GM23338 (cell line): ENCODE measurements at regions not wholly inside any gene's neighbourhood (a gene's known extent, or its start where the extent isn't known, plus 50 kb on each side); places are given as distances from the start of the nearest gene placed in this dataset.

Experiments used
- CREB1 ChIP-seq: fragments of 250-450 bp; sonication (Bioruptor Pico); IDR thresholded peaks from 2 replicates; pipeline ENCODE4 v1.5.0; 2020; ENCODE audit warnings: low read depth, mild to moderate bottlenecking, moderate library complexity
- EZH2phosphoT487 ChIP-seq: fragments of 200-600 bp; sonication (generic); IDR thresholded peaks from one replicate; pipeline ENCODE4 v1.8.1; 2018; ENCODE audit warnings: antibody characterized with exemption; ENCODE audit not compliant: unreplicated experiment
- TF ChIP-seq, protein P1 (sequence below), 2 experiments: fragments of 200-600 bp in 1 of 2; sonication (generic) in 1 of 2; conservative IDR thresholded peaks; 2 replicates each; pipeline versions ENCODE4 v1.5.1 to v1.6.1; 2016 to 2017; ENCODE audit warnings: antibody characterized with exemption in 2 of 2, low read depth in 2 of 2, mild to moderate bottlenecking in 2 of 2, moderate library complexity in 1 of 2
- TF ChIP-seq, protein P2 (sequence below): IDR thresholded peaks from one replicate; pipeline ENCODE4 v1.6.1; 2018; ENCODE audit warnings: antibody characterized with exemption; ENCODE audit not compliant: unreplicated experiment

DNA sequence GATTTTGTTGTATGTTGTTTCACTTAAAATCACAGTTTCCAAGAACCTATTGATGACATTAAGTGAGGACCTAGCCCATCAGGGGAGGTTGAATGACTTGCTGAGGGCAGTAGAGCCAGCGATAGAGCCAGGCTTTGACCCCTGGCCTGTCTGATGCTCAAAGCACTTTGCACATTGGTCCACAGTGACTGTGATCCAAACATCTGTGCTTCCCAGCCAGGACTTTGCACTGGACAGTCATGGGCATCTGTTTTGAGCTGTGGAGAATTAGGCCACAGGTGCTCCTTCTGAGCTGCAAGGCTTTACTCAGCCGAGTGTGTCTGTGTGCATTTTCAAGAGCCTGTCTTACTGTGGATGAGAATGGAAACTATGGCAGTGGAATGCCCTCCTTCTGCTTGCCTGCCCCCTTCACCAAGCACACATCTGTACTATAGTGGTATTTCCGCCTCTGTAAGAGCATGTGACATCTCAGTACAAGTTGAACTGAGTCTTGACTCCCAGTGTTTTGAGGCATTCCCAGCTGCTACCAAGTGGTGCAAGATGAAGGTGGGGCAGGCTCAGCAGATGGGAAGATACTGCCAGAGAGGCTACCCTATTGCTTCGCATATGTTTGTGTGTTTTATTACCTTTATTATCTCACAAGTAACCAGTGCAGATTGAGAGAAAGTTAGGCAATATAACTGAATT lies 72.7 kb upstream of the AOAH start:
- TF ChIP-seq EZH2phosphoT487 = no peak
- TF ChIP-seq, protein P1, sequence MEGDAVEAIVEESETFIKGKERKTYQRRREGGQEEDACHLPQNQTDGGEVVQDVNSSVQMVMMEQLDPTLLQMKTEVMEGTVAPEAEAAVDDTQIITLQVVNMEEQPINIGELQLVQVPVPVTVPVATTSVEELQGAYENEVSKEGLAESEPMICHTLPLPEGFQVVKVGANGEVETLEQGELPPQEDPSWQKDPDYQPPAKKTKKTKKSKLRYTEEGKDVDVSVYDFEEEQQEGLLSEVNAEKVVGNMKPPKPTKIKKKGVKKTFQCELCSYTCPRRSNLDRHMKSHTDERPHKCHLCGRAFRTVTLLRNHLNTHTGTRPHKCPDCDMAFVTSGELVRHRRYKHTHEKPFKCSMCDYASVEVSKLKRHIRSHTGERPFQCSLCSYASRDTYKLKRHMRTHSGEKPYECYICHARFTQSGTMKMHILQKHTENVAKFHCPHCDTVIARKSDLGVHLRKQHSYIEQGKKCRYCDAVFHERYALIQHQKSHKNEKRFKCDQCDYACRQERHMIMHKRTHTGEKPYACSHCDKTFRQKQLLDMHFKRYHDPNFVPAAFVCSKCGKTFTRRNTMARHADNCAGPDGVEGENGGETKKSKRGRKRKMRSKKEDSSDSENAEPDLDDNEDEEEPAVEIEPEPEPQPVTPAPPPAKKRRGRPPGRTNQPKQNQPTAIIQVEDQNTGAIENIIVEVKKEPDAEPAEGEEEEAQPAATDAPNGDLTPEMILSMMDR (conservative IDR thresholded peaks at IDR 0.05; ENCODE audit: low read depth in 2 of 2) = no peak
- no peak for TF ChIP-seq CREB1 (CRISPR knock-in tag)
- TF ChIP-seq, protein P2, sequence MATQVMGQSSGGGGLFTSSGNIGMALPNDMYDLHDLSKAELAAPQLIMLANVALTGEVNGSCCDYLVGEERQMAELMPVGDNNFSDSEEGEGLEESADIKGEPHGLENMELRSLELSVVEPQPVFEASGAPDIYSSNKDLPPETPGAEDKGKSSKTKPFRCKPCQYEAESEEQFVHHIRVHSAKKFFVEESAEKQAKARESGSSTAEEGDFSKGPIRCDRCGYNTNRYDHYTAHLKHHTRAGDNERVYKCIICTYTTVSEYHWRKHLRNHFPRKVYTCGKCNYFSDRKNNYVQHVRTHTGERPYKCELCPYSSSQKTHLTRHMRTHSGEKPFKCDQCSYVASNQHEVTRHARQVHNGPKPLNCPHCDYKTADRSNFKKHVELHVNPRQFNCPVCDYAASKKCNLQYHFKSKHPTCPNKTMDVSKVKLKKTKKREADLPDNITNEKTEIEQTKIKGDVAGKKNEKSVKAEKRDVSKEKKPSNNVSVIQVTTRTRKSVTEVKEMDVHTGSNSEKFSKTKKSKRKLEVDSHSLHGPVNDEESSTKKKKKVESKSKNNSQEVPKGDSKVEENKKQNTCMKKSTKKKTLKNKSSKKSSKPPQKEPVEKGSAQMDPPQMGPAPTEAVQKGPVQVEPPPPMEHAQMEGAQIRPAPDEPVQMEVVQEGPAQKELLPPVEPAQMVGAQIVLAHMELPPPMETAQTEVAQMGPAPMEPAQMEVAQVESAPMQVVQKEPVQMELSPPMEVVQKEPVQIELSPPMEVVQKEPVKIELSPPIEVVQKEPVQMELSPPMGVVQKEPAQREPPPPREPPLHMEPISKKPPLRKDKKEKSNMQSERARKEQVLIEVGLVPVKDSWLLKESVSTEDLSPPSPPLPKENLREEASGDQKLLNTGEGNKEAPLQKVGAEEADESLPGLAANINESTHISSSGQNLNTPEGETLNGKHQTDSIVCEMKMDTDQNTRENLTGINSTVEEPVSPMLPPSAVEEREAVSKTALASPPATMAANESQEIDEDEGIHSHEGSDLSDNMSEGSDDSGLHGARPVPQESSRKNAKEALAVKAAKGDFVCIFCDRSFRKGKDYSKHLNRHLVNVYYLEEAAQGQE = no peak
